Panc1 (cell line): ENCODE measurements at regions not wholly inside any gene's neighbourhood (a gene's known extent, or its start where the extent isn't known, plus 50 kb on each side); places are given as distances from the start of the nearest gene placed in this dataset.
A peak's percentile ranks its signal among the peaks of the same experiment; 100 is the strongest.

Source experiments
- ATAC-seq: fragments of 200-7000 bp; cut with Tn5 transposase; 2 replicates; pipeline ENCODE4 v1.9.1; 2020; ENCODE audit warnings: mild to moderate bottlenecking, moderate library complexity
- BruUV-seq: library from RNA; stranded (reverse); fragments of 400-500 nt; replicated peaks from 2 replicates; lab custom pipeline; 2021; lab: Mats Ljungman, UMichigan
- CTCF ChIA-PET: fragments of 300-600 bp; sonication (Branson Sonifier 250); formaldehyde crosslinking; loops from one replicate; lab custom pipeline; 2022; ENCODE audit warnings: antibody characterized with exemption; lab: Charles Lee
- POLR2A ChIA-PET: fragments of 300-600 bp; sonication (Branson Sonifier 250); formaldehyde crosslinking; loops from one replicate; lab custom pipeline; 2022; ENCODE audit warnings: antibody characterized with exemption; lab: Charles Lee
- DNase-seq: peaks from one replicate; pipeline ENCODE4 v3.0.0-alpha.2; 2010; ENCODE audit warnings: low read depth, low spot score
- H3K27ac ChIP-seq: 2 replicates; pipeline ENCODE4 v1.5.1; 2011; ENCODE audit warnings: mild to moderate bottlenecking, low read length, inconsistent platforms
- H3K27me3 ChIP-seq: fragments of 200-500 bp; sonication (Bioruptor generic); 2 replicates; pipeline ENCODE4 v1.6.0; 2014; ENCODE audit warnings: low read length, inconsistent platforms; ENCODE audit not compliant: control insufficient read depth, insufficient read depth
- H3K36me3 ChIP-seq: fragments of 200-500 bp; sonication (Bioruptor generic); 2 replicates; pipeline ENCODE4 v1.5.1; 2014; ENCODE audit warnings: inconsistent platforms, mild to moderate bottlenecking, low read length, moderate library complexity; ENCODE audit not compliant: control insufficient read depth, insufficient read depth
- H3K4me1 ChIP-seq: 2 replicates; pipeline ENCODE4 v1.5.1; 2011; ENCODE audit warnings: inconsistent platforms, mild to moderate bottlenecking, low read length, moderate library complexity; ENCODE audit not compliant: control insufficient read depth, insufficient read depth
- H3K4me3 ChIP-seq, 2 experiments: 2 replicates each; pipeline ENCODE4 v1.5.1; 2011 to 2012; ENCODE audit warnings: low read depth in 2 of 2, low read length in 2 of 2, mild to moderate bottlenecking in 2 of 2, inconsistent platforms in 1 of 2, moderate library complexity in 1 of 2
- H3K9me3 ChIP-seq: fragments of 200-500 bp; sonication (Bioruptor generic); 2 replicates; pipeline ENCODE4 v1.5.1; 2014; ENCODE audit warnings: low read depth, mild to moderate bottlenecking, inconsistent platforms, low read length, moderate library complexity; ENCODE audit not compliant: control insufficient read depth, insufficient read depth
- POLR2AphosphoS5 ChIP-seq: IDR thresholded peaks from 2 replicates; pipeline ENCODE4 v1.6.1; 2012; ENCODE audit warnings: mild to moderate bottlenecking, low read depth, low read length, moderate library complexity
- SIN3A ChIP-seq: IDR thresholded peaks from 2 replicates; pipeline ENCODE4 v1.6.1; 2012; ENCODE audit warnings: low read depth, mild to moderate bottlenecking, low read length, moderate library complexity, borderline replicate concordance; ENCODE audit not compliant: insufficient read depth
- TCF7L2 ChIP-seq: IDR thresholded peaks from 2 replicates; pipeline ENCODE4 v1.6.1; 2011; ENCODE audit warnings: mild to moderate bottlenecking, low read depth, low read length, inconsistent platforms
- in situ Hi-C: cut with HindIII; loops from 2 replicates; pipeline ENCODE4 v1.10.0; 2016; ENCODE audit warnings: low sequenced_read_pairs, low pct_unique_long_range_greater_than_20kb
- intact Hi-C: fragments of 100-400 bp; cut with micrococcal nuclease; formaldehyde crosslinking; loops from one replicate; pipeline ENCODE4 v1.10.0; 2022; ENCODE audit not compliant: unreplicated experiment
- TF ChIP-seq, protein P1 (sequence below): fragments of 450-650 bp; IDR thresholded peaks from 2 replicates; pipeline ENCODE4 v1.5.1; 2017; ENCODE audit warnings: mild to moderate bottlenecking
- TF ChIP-seq, protein P2 (sequence below), 2 experiments: IDR thresholded peaks; 2 replicates each; pipeline ENCODE4 v1.6.1; 2011 to 2012; ENCODE audit warnings: low read depth in 2 of 2, control low read depth in 1 of 2, low read length in 1 of 2, mild to moderate bottlenecking in 1 of 2, moderate library complexity in 1 of 2; ENCODE audit not compliant: insufficient read depth in 1 of 2

DNA sequence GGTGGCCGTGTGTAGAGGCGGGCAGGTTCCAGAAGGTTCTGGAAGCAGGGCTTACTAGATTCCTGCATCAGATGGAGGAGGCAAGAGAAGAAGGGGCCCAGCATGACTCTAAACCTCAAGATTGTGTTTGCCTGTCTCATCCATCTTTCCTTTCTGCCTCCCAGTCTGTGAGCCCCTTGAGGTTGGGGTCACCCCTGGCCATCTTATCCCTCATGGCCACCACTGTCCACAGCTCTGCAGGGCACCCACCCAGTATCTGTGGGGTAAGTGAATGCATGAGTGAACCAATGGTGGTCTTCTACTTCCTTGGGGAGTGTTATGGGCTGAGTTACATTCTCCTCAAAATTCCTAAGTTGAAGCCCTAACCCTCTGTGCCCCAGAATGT, 79.3 kb downstream of the MYEOV start:
- POLR2A ChIA-PET = no interaction called here
- peaks cover 33% of the 10 kb centered on the region for H3K4me1 ChIP-seq
- CTCF ChIA-PET = no interaction called here

DNA sequence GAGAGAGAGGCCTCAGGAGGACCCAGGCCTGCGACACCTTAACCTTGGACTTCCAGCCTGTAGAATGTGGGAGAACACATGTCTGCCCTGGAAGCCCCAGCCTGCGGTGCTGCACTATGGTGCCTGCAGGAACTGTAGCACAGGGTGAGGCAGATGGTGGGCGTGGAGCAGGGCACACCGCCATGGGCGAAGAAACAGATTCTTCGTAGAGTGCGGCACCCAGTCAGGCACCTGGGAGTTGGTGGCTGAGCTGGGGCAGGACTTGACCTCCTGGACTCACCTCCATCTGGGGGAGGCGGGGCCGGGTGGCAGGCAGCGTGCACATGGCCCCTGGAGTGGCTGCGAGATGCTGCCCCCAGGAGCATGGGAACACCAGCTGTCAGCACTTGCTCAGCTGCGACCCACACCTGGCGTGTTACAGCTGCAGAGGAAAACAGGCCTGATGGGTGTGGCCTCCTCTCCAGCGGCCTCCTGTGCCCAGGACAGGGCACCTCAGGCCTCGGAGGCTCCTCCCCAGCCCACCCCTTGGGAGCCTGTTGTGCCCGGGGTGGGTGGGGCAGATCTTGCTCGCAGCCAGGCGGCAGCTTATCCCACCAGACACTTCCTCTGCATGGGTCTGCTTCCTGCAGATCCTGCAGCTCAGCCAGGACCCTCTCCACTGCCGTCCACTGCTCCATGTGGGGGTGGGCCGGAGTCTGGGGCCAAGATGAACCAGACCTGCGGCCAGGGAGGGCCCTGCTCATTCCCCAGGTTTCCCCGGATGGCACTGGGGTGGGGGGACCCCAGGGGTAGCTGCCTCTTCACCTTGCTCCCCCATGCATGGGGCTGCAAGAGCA, 80.4 kb downstream of the MYEOV start:
- no peaks in the 10 kb centered on the region for H3K9me3 ChIP-seq
- ATAC-seq (no peak), DNase-seq (no peak)
- peaks cover 40% of the 10 kb centered on the region for H3K4me1 ChIP-seq
- no TSS peak for BruUV-seq
- no peak overlapping the region for H3K4me3 ChIP-seq
- in situ Hi-C loops (no loop called here), intact Hi-C loops (loop anchor here (10.0 kb wide), 1 partner anchor 260 kb away; no protein-coding TSS in a partner anchor)
- CTCF ChIA-PET = no interaction called here
- POLR2A ChIA-PET = no interaction called here
- H3K36me3 ChIP-seq = no peaks in the 10 kb centered on the region
- H3K27ac ChIP-seq = peak overlapping the region; percentile 65; the same call in 1 of the 2 replicates
- H3K27me3 ChIP-seq = no peaks in the 10 kb centered on the region
- TF ChIP-seq TCF7L2 = no peak
- TF ChIP-seq, protein P1, sequence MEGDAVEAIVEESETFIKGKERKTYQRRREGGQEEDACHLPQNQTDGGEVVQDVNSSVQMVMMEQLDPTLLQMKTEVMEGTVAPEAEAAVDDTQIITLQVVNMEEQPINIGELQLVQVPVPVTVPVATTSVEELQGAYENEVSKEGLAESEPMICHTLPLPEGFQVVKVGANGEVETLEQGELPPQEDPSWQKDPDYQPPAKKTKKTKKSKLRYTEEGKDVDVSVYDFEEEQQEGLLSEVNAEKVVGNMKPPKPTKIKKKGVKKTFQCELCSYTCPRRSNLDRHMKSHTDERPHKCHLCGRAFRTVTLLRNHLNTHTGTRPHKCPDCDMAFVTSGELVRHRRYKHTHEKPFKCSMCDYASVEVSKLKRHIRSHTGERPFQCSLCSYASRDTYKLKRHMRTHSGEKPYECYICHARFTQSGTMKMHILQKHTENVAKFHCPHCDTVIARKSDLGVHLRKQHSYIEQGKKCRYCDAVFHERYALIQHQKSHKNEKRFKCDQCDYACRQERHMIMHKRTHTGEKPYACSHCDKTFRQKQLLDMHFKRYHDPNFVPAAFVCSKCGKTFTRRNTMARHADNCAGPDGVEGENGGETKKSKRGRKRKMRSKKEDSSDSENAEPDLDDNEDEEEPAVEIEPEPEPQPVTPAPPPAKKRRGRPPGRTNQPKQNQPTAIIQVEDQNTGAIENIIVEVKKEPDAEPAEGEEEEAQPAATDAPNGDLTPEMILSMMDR = no peak
- TF ChIP-seq SIN3A = no peak
- TF ChIP-seq, protein P2, sequence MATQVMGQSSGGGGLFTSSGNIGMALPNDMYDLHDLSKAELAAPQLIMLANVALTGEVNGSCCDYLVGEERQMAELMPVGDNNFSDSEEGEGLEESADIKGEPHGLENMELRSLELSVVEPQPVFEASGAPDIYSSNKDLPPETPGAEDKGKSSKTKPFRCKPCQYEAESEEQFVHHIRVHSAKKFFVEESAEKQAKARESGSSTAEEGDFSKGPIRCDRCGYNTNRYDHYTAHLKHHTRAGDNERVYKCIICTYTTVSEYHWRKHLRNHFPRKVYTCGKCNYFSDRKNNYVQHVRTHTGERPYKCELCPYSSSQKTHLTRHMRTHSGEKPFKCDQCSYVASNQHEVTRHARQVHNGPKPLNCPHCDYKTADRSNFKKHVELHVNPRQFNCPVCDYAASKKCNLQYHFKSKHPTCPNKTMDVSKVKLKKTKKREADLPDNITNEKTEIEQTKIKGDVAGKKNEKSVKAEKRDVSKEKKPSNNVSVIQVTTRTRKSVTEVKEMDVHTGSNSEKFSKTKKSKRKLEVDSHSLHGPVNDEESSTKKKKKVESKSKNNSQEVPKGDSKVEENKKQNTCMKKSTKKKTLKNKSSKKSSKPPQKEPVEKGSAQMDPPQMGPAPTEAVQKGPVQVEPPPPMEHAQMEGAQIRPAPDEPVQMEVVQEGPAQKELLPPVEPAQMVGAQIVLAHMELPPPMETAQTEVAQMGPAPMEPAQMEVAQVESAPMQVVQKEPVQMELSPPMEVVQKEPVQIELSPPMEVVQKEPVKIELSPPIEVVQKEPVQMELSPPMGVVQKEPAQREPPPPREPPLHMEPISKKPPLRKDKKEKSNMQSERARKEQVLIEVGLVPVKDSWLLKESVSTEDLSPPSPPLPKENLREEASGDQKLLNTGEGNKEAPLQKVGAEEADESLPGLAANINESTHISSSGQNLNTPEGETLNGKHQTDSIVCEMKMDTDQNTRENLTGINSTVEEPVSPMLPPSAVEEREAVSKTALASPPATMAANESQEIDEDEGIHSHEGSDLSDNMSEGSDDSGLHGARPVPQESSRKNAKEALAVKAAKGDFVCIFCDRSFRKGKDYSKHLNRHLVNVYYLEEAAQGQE (IDR thresholded peaks at IDR 0.05; ENCODE audit: insufficient read depth in 1 of 2, low read depth in 2 of 2, low read length in 1 of 2) = no peak
- no peak for TF ChIP-seq POLR2AphosphoS5

More for the DNA sequence above, 79.3 kb downstream of the MYEOV start:
- DNase-seq (no peak), ATAC-seq (no peak)
- BruUV-seq = no TSS peak
- no peaks in the 10 kb centered on the region for H3K36me3 ChIP-seq
- H3K4me3 ChIP-seq = no peak overlapping the region
- no peak for TF ChIP-seq SIN3A
- no peak for TF ChIP-seq POLR2AphosphoS5
- TF ChIP-seq TCF7L2 = no peak
- TF ChIP-seq, protein P1 = no peak
- TF ChIP-seq, protein P2 (IDR thresholded peaks at IDR 0.05; ENCODE audit: insufficient read depth in 1 of 2, low read depth in 2 of 2, low read length in 1 of 2) = no peak
- H3K27ac ChIP-seq = no peak overlapping the region
- in situ Hi-C loops = no loop called here
- intact Hi-C loops = loop anchor here (10.0 kb wide), 1 partner anchor 258 kb away; no protein-coding TSS in a partner anchor
- H3K9me3 ChIP-seq = no peaks in the 10 kb centered on the region
- no peaks in the 10 kb centered on the region for H3K27me3 ChIP-seq
